Stimulated activated CD8-positive, alpha-beta memory T cell treated with anti-CD3 and anti-CD28 coated beads, Interleukin-15, amount 100 ng/mL, for 4 hours (primary cell): ENCODE measurements at regions not wholly inside any gene's neighbourhood (a gene's known extent, or its start where the extent isn't known, plus 50 kb on each side); places are given as distances from the start of the nearest gene placed in this dataset.
"Not testable (repeated sequence)": the region's sequence is repeated elsewhere in the genome, so short reads cannot be mapped to it uniquely, and the experiment has no call there.

Source experiments
- DNase-seq, 2 donors: peaks; one replicate each; pipeline ENCODE4 v3.0.0-alpha.2; 2020; ENCODE audit warnings: low read depth in 2 of 2

DNA sequence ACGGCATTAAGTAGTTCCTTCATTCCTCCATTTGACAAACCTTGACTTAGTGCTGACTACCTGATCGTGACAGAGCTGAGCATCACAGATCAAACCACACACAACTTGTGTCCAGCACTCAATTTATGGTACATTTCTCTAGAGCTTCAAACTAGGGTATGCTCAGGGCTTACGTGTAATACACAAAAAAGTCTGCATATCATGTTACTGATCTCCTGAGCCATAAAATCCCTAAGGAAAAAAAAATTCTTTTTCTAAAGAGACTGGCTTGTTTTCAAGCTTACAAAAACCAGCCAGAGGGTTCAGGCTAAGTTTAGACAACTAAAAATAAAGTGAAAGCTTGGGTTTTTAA is 88.0 kb upstream of the ALKAL2 start:
- DNase-seq: no peak

DNA sequence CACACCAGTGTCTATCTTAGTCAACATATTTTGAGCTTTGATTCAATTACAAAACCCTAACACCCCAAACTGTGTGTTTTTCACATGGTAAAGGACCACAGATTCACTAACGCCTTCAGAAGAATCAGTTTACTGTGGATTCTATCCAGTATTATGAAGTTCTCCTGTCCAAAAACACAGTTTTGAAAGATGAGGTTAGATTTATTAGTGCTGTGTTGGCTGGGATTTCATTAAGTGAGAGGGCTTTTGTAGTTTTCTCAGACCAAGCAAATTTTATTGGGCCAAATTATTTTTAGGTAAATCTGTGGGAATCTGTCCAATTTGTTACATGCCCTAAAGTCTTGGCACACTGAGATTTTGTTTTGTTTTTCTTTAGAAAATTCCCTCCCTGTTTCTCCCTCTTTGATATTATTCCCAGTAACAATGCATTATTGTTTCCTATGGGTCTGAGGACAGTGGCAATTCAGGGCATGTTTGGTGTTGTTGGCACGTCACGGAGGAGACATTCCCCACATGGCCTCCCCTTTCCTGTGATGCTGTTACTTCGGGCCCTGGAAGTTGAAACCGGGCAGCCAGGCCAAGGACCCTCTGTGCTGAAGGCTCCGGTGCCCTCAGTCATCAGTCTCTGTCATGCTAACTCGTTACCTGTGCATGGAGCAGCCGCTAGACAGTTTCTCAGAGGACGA is 87.5 kb upstream of the ALKAL2 start:
- DNase-seq: no peak

GRCh38 chr2:368386-368785 is 80.5 kb upstream of the ALKAL2 start:
- DNase-seq: no peak

DNA sequence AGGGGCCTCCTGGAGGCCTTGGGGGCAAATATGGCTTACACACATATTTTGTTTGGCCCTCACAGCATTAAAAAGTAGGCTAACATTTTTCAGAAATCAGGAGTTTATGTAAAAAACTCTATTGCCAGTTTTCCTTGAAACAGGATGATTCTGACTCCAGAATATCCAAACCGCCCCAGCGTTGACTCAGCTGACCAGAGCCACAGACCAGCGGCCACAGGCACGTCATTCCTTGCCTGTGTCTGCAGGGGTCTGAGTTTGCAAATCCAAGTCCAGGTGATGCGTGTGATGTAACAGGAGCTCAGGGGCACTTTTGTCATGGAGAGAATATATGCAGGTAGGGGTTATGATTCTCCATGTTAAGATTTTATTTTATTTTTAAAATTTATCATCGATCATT is 79.4 kb upstream of the ALKAL2 start:
- no peak for DNase-seq

DNA sequence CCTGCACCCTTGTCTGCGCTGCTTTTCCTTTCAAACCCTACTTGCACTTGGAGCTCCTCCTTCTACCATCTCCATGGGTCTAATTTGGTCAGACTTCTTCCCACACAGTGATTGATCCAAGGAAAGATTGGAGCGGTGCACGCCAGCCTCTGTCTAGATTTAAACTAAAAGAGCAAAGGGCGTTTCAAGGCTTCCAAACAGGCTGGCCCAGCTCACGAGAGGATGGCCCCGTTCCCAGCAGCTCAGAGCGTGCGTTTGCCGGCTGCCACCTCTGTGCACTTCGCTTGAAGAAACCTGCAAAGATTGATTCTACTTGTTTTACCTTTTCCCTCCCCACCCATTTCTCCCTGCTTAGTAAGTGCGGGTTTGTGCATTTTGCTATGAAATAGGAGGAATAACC is 78.8 kb upstream of the ALKAL2 start:
- no peak for DNase-seq

DNA sequence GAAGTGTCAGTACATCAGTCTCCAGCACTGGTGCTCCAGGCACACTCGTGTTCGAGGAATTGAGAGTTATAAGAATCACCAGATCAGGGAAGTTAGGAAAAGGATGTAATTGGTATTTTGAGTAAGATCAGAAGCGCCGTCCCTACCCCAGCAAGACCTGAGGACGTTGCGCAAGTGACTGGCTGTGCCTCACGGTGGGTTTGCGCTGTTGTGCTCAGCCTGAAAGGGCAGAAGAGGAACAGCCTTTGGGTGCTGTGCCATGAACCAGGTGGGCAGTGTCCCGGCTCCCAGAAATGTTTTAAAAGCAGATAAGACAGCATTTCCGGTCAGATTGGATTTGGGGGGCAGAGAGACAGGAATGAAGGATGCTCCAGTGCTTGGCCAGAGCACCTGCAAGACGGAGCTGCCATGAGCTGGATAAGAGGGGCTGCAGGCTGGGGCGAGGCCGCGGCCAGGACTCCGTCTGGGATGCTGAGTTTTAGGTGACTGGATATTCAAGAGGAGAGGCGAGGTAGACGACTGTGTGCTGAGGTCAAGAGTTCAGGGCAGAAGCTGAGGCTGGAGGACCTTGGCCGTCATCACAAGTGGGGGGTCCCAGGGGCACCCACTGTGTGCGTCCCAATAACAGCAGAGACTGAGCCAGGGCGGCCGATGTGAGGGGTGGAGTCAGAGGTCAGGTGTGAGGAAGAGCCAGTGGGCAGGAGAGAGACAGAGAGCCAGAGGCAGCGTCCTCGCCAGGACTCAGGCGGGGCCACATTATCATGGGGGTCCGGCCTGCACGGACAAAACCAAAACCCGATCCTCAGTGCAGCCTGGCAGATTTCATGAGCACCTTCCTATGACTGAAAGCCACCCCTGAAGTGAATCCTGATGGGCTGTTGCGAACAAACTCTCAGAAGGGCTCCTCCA is 77.7 kb upstream of the ALKAL2 start:
- no peak for DNase-seq

DNA sequence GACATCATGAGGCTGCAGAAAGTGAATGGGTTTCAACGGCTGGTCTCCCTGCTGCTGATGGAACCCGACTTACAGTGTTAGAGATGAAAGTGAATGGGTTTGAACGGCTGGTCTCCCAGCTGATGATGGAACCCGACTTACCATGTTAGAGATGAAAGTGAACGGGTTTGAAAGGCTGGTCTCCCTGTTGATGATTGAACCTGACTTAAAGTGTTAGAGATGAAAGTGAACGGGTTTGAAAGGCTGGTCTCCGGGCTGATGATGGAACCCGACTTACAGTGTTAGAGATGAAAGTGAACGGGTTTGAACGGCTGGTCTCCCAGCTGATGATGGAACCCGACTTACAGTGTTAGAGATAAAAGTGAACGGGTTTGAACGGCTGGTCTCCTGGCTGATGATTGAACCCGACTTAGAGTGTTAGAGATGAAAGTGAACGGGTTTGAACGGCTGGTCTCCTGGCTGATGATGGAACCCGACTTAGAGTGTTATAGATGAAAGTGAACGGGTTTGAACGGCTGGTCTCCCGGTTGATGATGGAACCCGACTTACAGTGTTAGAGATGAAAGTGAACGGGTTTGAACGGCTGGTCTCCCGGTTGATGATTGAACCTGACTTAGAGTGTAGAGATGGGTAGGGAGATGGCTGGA is 76.1 kb upstream of the ALKAL2 start:
- no peak for DNase-seq

- DNase-seq: no peak
Observed at GRCh38 chr2:362924-363323, 75.0 kb upstream of the ALKAL2 start.

DNA sequence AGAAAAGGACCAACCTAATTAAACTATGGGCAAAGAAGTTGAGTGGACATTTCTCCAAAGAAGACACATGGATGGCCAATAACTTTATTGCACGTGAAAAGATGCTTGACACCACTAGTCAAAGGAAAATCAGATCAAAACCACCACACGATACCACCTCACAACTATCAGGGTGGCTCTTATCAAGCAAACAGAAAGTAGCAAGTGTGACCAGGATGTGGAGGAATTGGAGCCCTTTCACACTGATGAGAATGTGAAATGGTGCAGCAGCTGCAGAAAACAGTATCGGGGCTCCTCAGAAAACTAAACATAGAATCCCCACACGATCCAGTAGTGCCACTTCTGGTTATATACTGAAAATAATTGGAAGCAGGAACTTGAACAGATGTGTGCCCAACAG is 72.2 kb upstream of the ALKAL2 start:
- no peak for DNase-seq

- no peak for DNase-seq
Observed at GRCh38 chr2:359047-359446, 71.2 kb upstream of the ALKAL2 start.

- no peak for DNase-seq
Observed at GRCh38 chr2:357811-358210, 69.9 kb upstream of the ALKAL2 start.

DNA sequence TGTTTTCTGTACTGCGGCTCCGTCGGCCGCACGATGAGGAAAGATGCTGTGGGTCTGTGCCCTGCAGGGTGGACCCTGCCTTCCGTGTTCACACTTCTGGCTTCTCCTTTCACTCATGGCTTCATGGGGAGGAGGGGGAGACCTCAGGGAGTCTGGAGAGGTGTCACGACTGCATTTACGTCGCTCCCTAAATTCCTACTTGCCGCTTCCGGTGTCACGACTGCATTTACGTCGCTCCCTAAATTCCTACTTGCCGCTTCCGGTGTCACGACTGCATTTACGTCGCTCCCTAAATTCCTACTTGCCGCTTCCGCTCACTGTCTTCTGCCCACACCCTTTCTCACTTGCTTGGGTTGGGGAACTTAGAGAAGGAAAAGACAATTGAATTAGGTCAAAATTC is 68.4 kb upstream of the ALKAL2 start:
- DNase-seq: not testable (repeated sequence)

- no peak for DNase-seq
Observed at GRCh38 chr2:355773-356172, 67.9 kb upstream of the ALKAL2 start.

DNA sequence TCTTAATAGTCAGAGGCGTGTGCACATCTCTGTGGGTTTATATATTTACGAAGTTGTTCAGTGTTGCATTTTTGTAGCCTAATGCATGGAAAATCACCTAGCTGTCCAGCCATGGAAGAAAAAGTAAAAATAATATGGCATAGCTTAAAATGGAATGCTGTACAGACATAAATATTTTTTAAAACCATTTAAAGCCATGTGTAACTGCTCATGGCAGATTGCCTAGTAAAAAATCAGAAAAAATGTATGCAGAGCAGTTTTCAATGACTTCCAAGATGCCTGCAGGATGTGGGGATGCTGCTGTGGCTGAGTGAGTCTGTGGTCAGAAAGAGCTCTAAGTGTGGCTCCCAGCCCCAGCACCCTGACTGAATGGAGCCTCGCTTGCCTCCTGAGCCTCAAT is 64.8 kb upstream of the ALKAL2 start:
- no peak for DNase-seq

- no peak for DNase-seq
Observed at GRCh38 chr2:349390-349789, 61.5 kb upstream of the ALKAL2 start.

DNA sequence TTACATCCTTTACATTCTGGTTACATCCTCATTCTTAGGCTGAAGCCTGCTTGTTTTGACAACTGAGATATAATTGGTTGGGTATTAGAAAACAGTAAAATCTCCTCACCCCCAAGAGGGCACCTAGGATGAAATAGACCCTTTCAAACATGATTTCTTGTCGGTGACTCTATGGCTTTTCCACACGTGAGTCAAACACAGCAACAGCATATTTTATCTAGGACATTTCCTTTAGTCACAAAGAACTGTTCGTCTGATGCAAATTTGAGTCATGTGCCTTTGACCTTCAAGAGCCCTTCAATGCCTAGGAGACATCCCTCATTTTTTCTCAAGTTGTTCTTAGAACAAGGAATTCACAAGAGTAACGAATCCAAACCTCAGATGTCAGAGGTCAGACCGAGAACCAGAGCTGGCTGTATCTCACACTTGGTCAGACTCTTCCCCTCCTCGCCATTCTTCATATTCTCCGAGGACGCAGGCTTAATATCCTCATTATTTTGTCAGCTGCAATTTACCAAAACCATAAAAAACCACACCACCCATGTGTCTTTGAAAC is 60.5 kb upstream of the ALKAL2 start:
- no peak for DNase-seq

- no peak for DNase-seq
Observed at GRCh38 chr2:344811-345210, 56.9 kb upstream of the ALKAL2 start.

DNA sequence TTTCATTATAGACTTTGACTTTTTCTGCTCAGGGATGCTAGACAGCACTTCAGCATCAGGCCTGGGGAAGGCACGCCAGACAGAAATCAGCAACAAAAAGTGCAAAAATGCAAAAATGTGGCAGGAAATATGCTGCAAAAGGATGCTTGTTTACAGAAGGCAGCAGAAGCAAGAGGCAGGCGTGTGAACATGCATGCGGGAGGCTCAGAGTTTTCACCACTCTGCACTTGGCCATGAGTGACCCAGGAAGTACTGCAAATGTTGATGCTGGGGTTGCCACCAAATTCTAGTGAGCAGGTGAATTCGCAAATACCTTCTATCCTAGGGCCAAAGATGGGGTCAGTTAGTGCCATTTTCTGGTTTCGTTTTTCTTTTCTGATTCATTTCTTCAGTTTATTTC is 55.5 kb upstream of the ALKAL2 start:
- no peak for DNase-seq

DNA sequence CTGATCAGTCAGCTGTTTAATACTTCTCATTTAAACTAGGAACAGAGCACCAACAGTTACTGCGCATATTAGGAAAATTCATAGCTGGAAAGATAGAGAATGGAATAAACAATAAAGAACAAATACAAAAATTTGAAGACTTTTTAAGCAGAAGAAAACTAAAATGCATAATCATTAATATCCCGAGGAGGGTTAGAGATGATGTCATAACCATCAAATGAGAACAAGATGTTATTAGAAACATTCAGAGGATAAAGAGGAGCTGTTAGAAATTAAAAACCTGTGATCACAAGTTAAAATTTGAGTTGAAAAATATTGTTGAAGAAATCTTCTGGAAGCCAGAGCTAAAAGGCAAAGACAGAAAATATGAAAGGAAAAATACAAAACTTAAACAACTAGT is 54.0 kb upstream of the ALKAL2 start:
- DNase-seq: no peak

- no peak for DNase-seq
Observed at GRCh38 chr2:341017-341542, 53.2 kb upstream of the ALKAL2 start.
